Lung (tissue), 11 donors: ENCODE measurements at regions not wholly inside any gene's neighbourhood (a gene's known extent, or its start where the extent isn't known, plus 50 kb on each side); places are given as distances from the start of the nearest gene placed in this dataset.

ENCODE experiments used
- ATAC-seq: fragments of 200-7000 bp; cut with Tn5 transposase; one replicate; pipeline ENCODE4 v1.9.1; 2020; ENCODE audit warnings: moderate number of reproducible peaks; ENCODE audit not compliant: insufficient read depth, low FRiP score
- DNase-seq, 3 donors: peaks; one replicate each; pipeline ENCODE4 v3.0.0-alpha.2; 2013 to 2017
- H3K27ac ChIP-seq, 2 donors: one replicate each; pipeline ENCODE4 v1.5.1; 2013; ENCODE audit warnings: mild to moderate bottlenecking in 2 of 2, moderate library complexity in 2 of 2, control low read depth in 1 of 2, inconsistent platforms in 1 of 2, low read depth in 1 of 2, low read length in 1 of 2
- H3K27me3 ChIP-seq, 3 donors: one replicate each; pipeline ENCODE4 v1.5.1; 2013; ENCODE audit warnings: low read length in 2 of 3; ENCODE audit not compliant: control insufficient read depth in 3 of 3, insufficient read depth in 3 of 3
- H3K36me3 ChIP-seq, 4 donors: one replicate each; pipeline ENCODE4 v1.5.1; 2013; ENCODE audit warnings: low read length in 4 of 4, mild to moderate bottlenecking in 1 of 4, moderate library complexity in 1 of 4; ENCODE audit not compliant: control insufficient read depth in 4 of 4, insufficient read depth in 4 of 4
- H3K4me1 ChIP-seq, 5 donors: one replicate each; pipeline ENCODE4 v1.5.1; 2013; ENCODE audit warnings: low read length in 5 of 5, mild to moderate bottlenecking in 2 of 5, moderate library complexity in 1 of 5; ENCODE audit not compliant: control insufficient read depth in 5 of 5, insufficient read depth in 5 of 5
- H3K4me3 ChIP-seq: one replicate; pipeline ENCODE4 v1.5.1; 2013; ENCODE audit warnings: mild to moderate bottlenecking, control low read depth, moderate library complexity
- H3K9ac ChIP-seq, 2 donors: one replicate each; pipeline ENCODE4 v1.5.1; 2013; ENCODE audit warnings: low read length in 2 of 2, control low read depth in 1 of 2; ENCODE audit not compliant: insufficient read depth in 1 of 2
- H3K9me3 ChIP-seq, 4 donors: one replicate each; pipeline ENCODE4 v1.5.1; 2013; ENCODE audit warnings: low read length in 3 of 4, mild to moderate bottlenecking in 1 of 4, moderate library complexity in 1 of 4; ENCODE audit not compliant: control insufficient read depth in 4 of 4, insufficient read depth in 3 of 4
- WGBS, 2 donors: extraction: QIAGEN DNeasy Blood & Tissue Kit; methylation state at CpG; one replicate each; pipeline ENCODE4 v1.1.7; 2013; 5-methylcytosine and 5-hydroxymethylcytosine counted together
- TF ChIP-seq, protein P1 (sequence below): IDR thresholded peaks from 2 replicates; pipeline ENCODE4 v1.5.1; 2012; ENCODE audit warnings: mild to moderate bottlenecking; ENCODE audit errors: control extremely low read depth, extremely low read depth
- donor health status: control.
- donor health status: control.
- donor health status: Bipolar disorder and iron deficiency.
- donor health status: healthy.
- donor health status: DM: yes; HTN: yes; CAD: no.

DNA sequence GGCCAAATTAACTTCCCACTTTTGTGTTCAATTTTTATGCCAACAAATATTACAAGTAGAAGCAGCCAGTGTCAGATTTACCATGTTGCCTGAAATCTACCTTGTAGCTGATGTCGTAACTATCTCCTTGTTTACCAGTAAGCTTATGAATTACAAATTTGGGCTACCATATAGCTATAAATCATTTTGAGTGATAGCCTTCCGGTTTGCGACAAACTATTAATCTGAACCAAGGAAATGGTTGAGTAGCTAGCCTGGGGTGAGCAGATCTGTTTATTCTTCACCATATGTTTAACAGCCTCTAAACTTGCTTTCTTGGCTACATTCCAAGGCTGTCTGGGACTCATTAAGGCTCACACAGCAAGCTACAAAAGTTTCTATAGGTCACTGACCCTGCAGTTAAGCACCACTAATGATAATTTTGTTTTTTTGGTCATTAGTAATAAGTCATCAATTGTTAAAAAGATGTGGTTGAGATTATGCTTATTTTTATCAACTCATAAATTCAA is 218.7 kb upstream of the SPOCK3 start:
- H3K36me3 ChIP-seq, result no peaks in the 10 kb centered on the region
- H3K27me3 ChIP-seq, result no peaks in the 10 kb centered on the region
- no peaks in the 10 kb centered on the region for H3K9me3 ChIP-seq
- ATAC-seq, result no peak
- no peak for DNase-seq
- no peak overlapping the region for H3K4me3 ChIP-seq
- TF ChIP-seq, protein P1, sequence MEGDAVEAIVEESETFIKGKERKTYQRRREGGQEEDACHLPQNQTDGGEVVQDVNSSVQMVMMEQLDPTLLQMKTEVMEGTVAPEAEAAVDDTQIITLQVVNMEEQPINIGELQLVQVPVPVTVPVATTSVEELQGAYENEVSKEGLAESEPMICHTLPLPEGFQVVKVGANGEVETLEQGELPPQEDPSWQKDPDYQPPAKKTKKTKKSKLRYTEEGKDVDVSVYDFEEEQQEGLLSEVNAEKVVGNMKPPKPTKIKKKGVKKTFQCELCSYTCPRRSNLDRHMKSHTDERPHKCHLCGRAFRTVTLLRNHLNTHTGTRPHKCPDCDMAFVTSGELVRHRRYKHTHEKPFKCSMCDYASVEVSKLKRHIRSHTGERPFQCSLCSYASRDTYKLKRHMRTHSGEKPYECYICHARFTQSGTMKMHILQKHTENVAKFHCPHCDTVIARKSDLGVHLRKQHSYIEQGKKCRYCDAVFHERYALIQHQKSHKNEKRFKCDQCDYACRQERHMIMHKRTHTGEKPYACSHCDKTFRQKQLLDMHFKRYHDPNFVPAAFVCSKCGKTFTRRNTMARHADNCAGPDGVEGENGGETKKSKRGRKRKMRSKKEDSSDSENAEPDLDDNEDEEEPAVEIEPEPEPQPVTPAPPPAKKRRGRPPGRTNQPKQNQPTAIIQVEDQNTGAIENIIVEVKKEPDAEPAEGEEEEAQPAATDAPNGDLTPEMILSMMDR, result no peak
- 68 to 72% methylated on average over 3 of the region's 3 CpGs for WGBS, 2 donors
- H3K27ac ChIP-seq, result no peak overlapping the region
- no peak overlapping the region for H3K9ac ChIP-seq
- no peaks in the 10 kb centered on the region for H3K4me1 ChIP-seq

DNA sequence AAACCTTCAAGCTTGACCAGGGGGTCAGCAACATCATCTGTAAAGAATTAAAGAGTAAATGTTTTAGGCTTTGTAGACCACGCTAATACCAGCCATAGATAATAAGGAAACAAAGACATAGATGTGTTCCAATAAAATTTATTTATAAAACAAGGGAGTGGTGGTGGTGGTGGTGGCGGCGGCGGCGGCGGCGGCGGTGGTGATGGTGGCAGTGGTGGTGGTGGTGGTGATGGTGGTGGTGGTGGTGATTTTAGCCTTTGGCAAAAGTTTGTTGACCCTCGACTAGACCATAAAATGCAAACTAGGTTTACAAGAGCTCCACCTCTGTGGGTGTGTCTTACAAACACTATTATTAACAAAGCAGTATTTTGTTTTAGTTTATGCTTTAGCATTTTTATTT is 222.3 kb upstream of the SPOCK3 start:
- no peaks in the 10 kb centered on the region for H3K36me3 ChIP-seq
- DNase-seq, result no peak
- H3K4me3 ChIP-seq, result no peak overlapping the region
- H3K9ac ChIP-seq, result no peak overlapping the region
- ATAC-seq, result no peak
- no peak overlapping the region for H3K27ac ChIP-seq
- no peaks in the 10 kb centered on the region for H3K4me1 ChIP-seq
- no peaks in the 10 kb centered on the region for H3K27me3 ChIP-seq
- TF ChIP-seq, protein P1, result no peak
- 72 to 94% methylated on average over 9 of the region's 9 CpGs for WGBS, 2 donors
- no peaks in the 10 kb centered on the region for H3K9me3 ChIP-seq

DNA sequence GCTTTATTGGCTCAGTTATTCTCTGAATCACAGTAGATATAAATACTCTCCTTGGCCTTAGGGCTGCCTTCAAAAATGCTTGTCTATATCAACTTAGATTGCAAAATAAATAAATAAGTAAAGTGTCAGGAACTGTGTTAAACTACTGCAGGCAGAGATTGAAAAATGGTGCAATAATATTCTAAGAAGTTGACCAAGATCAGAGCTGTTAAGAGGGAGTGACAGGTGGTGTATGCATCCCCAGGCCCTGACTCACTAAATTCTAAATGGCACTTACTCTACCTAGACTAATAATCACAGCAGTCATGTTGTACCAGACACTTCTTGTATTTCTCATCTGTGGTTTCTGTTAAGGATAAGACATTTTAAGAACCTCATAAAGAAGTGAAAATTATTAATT is 235.1 kb upstream of the SPOCK3 start:
- no peak overlapping the region for H3K4me3 ChIP-seq
- no peaks in the 10 kb centered on the region for H3K9me3 ChIP-seq
- no peaks in the 10 kb centered on the region for H3K36me3 ChIP-seq
- no peaks in the 10 kb centered on the region for H3K27me3 ChIP-seq
- TF ChIP-seq, protein P1, result no peak
- no peaks in the 10 kb centered on the region for H3K4me1 ChIP-seq
- DNase-seq (no peak), ATAC-seq (no peak)
- H3K27ac ChIP-seq, result no peak overlapping the region
- no peak overlapping the region for H3K9ac ChIP-seq

DNA sequence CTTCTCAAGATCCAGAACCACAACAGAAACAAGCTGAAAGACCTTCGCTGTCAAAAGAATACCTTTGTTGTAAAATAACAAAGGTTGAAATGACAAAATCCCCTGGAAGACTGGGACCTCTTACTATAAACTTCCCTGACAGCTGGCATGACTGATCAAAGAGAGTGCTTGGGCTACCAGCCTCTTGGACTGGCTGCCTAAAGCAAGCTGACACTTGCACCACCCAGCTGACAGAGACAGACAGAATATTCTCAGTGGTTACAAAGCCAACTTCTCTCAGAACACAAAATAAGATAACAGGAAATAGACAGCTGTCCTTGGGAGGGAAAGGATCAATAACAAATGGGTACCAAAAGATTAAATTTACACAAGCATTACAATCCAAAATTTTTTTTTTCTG is 241.7 kb upstream of the SPOCK3 start:
- Histone ChIP-seq H3K27me3 (no peaks in the 10 kb centered on the region), H3K4me3 (no peak overlapping the region), H3K27ac (no peak overlapping the region), H3K9ac (no peak overlapping the region), H3K9me3 (no peaks in the 10 kb centered on the region), H3K4me1 (no peaks in the 10 kb centered on the region), H3K36me3 (no peaks in the 10 kb centered on the region)
- DNase-seq (no peak), ATAC-seq (no peak)
- WGBS, 2 donors, result 72 to 80% methylated on average over 1 of the region's 1 CpG
- TF ChIP-seq, protein P1, result no peak
